K562 (cell line): ENCODE measurements at regions not wholly inside any gene's neighbourhood (a gene's known extent, or its start where the extent isn't known, plus 50 kb on each side); places are given as distances from the start of the nearest gene placed in this dataset.

Experiments
- ATAC-seq: fragments of 200-7000 bp; cut with Tn5 transposase; 3 replicates; pipeline ENCODE4 v1.9.1; 2020; ENCODE audit warnings: moderate library complexity
- BruUV-seq: library from RNA; stranded (reverse); fragments of 400-500 nt; replicated peaks from 2 replicates; lab custom pipeline; 2021; lab: Mats Ljungman, UMichigan
- CTCF ChIA-PET: fragments of 300-600 bp; formaldehyde crosslinking; extraction: SDS; loops from one replicate; lab custom pipeline; 2021; ENCODE audit warnings: low intra/inter-chr PET ratio; lab: Yijun Ruan, JAX
- POLR2A ChIA-PET: fragments of 300-600, 350-650 bp; sonication (Branson Sonifier 250); formaldehyde crosslinking; extraction: SDS; loops from one replicate; lab custom pipeline; 2021; ENCODE audit warnings: antibody characterized with exemption, inconsistent platforms; lab: Yijun Ruan, JAX
- DNase-seq, 4 experiments: peaks; one replicate each; pipeline versions ENCODE4 v3.0.0 to v3.0.0-alpha.2; 2011 to 2018; ENCODE audit warnings: low spot score in 3 of 4, mixed read lengths in 3 of 4; ENCODE audit errors: extremely low read depth in 1 of 4
- FAIRE-seq: peaks from 2 replicates; lab custom pipeline; 2011; peaks lifted over from hg19 to GRCh38; lab: Jason Lieb, UNC
- H2AFZ ChIP-seq: 2 replicates; pipeline ENCODE4 v1.6.0; 2011; ENCODE audit warnings: low read depth, low read length, control low read depth, inconsistent platforms
- H3K27ac ChIP-seq: fragments of 200-600 bp; 3 replicates; pipeline ENCODE4 v1.8.0; 2011; ENCODE audit warnings: low read depth, mild to moderate bottlenecking, control low read depth, inconsistent platforms, low read length, moderate library complexity, mixed read lengths; ENCODE audit errors: extremely low read depth
- H3K27me3 ChIP-seq, 2 experiments: fragments of 300-600 bp in 1 of 2; 2 replicates in 1 of 2; 3 replicates in 1 of 2; pipeline versions ENCODE4 v1.6.0 to v1.8.0; 2011; ENCODE audit warnings: inconsistent platforms in 2 of 2, low read length in 2 of 2, mild to moderate bottlenecking in 1 of 2, mixed read lengths in 1 of 2, moderate library complexity in 1 of 2; ENCODE audit not compliant: control insufficient read depth in 2 of 2, insufficient read depth in 2 of 2
- H3K36me3 ChIP-seq: fragments of 300-600 bp; 3 replicates; pipeline ENCODE4 v1.8.0; 2011; ENCODE audit warnings: mild to moderate bottlenecking, low read length, inconsistent platforms; ENCODE audit not compliant: control insufficient read depth, insufficient read depth
- H3K4me1 ChIP-seq, 2 experiments: fragments of 200-600 bp in 1 of 2; replicated peaks in 1 of 2; 2 replicates in 1 of 2; 3 replicates in 1 of 2; pipeline versions ENCODE4 v1.5.1 to v1.8.0; 2011; ENCODE audit warnings: inconsistent platforms in 2 of 2, low read length in 2 of 2, mild to moderate bottlenecking in 1 of 2, mixed read lengths in 1 of 2, moderate library complexity in 1 of 2; ENCODE audit not compliant: control insufficient read depth in 2 of 2, insufficient read depth in 2 of 2
- H3K4me2 ChIP-seq: 2 replicates; pipeline ENCODE4 v1.6.1; 2011; ENCODE audit warnings: low read length, control low read depth, inconsistent platforms, mixed read lengths; ENCODE audit not compliant: insufficient read depth
- H3K4me3 ChIP-seq: fragments of 200-600 bp; sonication (generic), shearing (Covaris generic); 2 replicates; pipeline ENCODE4 v1.5.1; 2016; ENCODE audit warnings: control low read depth, inconsistent platforms
- H3K79me2 ChIP-seq: fragments of 200-600 bp; 3 replicates; pipeline ENCODE4 v1.8.0; 2011; ENCODE audit warnings: low read length, inconsistent platforms; ENCODE audit not compliant: control insufficient read depth, insufficient read depth
- H3K9ac ChIP-seq, 2 experiments: 2 replicates each; pipeline versions ENCODE4 v1.6.0 to v1.6.1; 2011; ENCODE audit warnings: low read depth in 2 of 2, low read length in 2 of 2, control low read depth in 1 of 2, inconsistent platforms in 1 of 2, mild to moderate bottlenecking in 1 of 2, mixed read lengths in 1 of 2; ENCODE audit not compliant: insufficient read depth in 1 of 2
- H3K9me1 ChIP-seq: one replicate; pipeline ENCODE4 v1.6.0; 2011; ENCODE audit warnings: inconsistent platforms, mild to moderate bottlenecking, low read length, moderate library complexity; ENCODE audit not compliant: control insufficient read depth, insufficient read depth
- H3K9me3 ChIP-seq: replicated peaks from 2 replicates; pipeline ENCODE4 v1.5.1; 2011; ENCODE audit warnings: low read depth, low read length, inconsistent platforms; ENCODE audit not compliant: control insufficient read depth, insufficient read depth
- H4K20me1 ChIP-seq: replicated peaks from 2 replicates; pipeline ENCODE4 v1.6.1; 2011; ENCODE audit warnings: low read length, inconsistent platforms, mixed read lengths; ENCODE audit not compliant: control insufficient read depth, insufficient read depth
- AFF1 ChIP-seq, 2 experiments: fragments of 450-650 bp; IDR thresholded peaks; 2 replicates each; pipeline ENCODE4 v1.6.1; 2018; ENCODE audit warnings: mild to moderate bottlenecking in 2 of 2, low read depth in 1 of 2; ENCODE audit not compliant: partially characterized antibody in 2 of 2
- BRF1 ChIP-seq: IDR thresholded peaks from 3 replicates; pipeline ENCODE4 v1.6.1; 2011; ENCODE audit warnings: borderline replicate concordance, mild to moderate bottlenecking; ENCODE audit not compliant: insufficient read length; ENCODE audit errors: extremely low read depth
- FOXJ2 ChIP-seq: fragments of 200-800 bp; sonication (Bioruptor generic); IDR thresholded peaks from 2 replicates; pipeline ENCODE4 v1.6.1; 2016; ENCODE audit warnings: missing genetic modification characterization, missing compliant biosample characterization
- IFI16 ChIP-seq: fragments of 250-450 bp; sonication (Bioruptor Pico); IDR thresholded peaks from 2 replicates; pipeline ENCODE4 v2.1.2; 2022; ENCODE audit warnings: mild to moderate bottlenecking, inconsistent platforms
- JUND ChIP-seq, 2 experiments: IDR thresholded peaks; 2 replicates in 1 of 2; 3 replicates in 1 of 2; pipeline ENCODE4 v1.6.1; 2011; ENCODE audit warnings: borderline replicate concordance in 2 of 2, low read depth in 2 of 2, low read length in 2 of 2, improper control_type of control experiment in 1 of 2, missing biosample characterization in 1 of 2, missing genetic modification characterization in 1 of 2, missing genetic modification reagents in 1 of 2
- MLLT1 ChIP-seq, 2 experiments: fragments of 450-650 bp; IDR thresholded peaks; 2 replicates each; pipeline ENCODE4 v1.6.1; 2016
- MTF1 ChIP-seq: fragments of 250-450 bp; sonication (Bioruptor Pico); IDR thresholded peaks from 2 replicates; pipeline ENCODE4 v1.9.0; 2021; ENCODE audit warnings: moderate library complexity, mild to moderate bottlenecking, inconsistent platforms, borderline replicate concordance
- PHF21A ChIP-seq: fragments of 450-650 bp; IDR thresholded peaks from 2 replicates; pipeline ENCODE4 v1.6.1; 2017; ENCODE audit warnings: low read depth, borderline replicate concordance
- SMARCE1 ChIP-seq: fragments of 450-650 bp; IDR thresholded peaks from 2 replicates; pipeline ENCODE4 v1.7.1; 2016; ENCODE audit warnings: mild to moderate bottlenecking
- TAF7 ChIP-seq: fragments of 450-650 bp; IDR thresholded peaks from 2 replicates; pipeline ENCODE4 v1.6.1; 2016; ENCODE audit warnings: missing genetic modification characterization, missing compliant biosample characterization
- TCF3 ChIP-seq: sonication (generic); formaldehyde crosslinking; IDR thresholded peaks from 2 replicates; pipeline ENCODE4 v1.4.0; 2020; ENCODE audit warnings: mild to moderate bottlenecking, missing genetic modification reagents
- ZBTB11 ChIP-seq, 3 experiments: fragments of 200-800 bp in 1 of 3; fragments of 250-450 bp in 1 of 3; fragments of 450-650 bp in 1 of 3; sonication (Bioruptor Pico) in 1 of 3; sonication (Bioruptor generic) in 1 of 3; formaldehyde crosslinking in 1 of 3; IDR thresholded peaks; 2 replicates each; pipeline versions ENCODE4 v1.6.1 to v1.8.0; 2016 to 2022; ENCODE audit warnings: mild to moderate bottlenecking in 2 of 3, missing genetic modification characterization in 2 of 3, missing compliant biosample characterization in 1 of 3, moderate library complexity in 1 of 3
- ZNF197 ChIP-seq: fragments of 200-800 bp; sonication (Bioruptor generic); IDR thresholded peaks from 2 replicates; pipeline ENCODE4 v1.6.1; 2016; ENCODE audit warnings: low read depth, missing genetic modification characterization, missing compliant biosample characterization
- ZNF444 ChIP-seq: fragments of 250-450 bp; sonication (Bioruptor Pico); IDR thresholded peaks from 2 replicates; pipeline ENCODE4 v1.4.0; 2020; ENCODE audit warnings: mild to moderate bottlenecking, moderate library complexity
- WGBS: fragments of 100-300 bp; shearing (Covaris generic); methylation state at CpG from one replicate; pipeline ENCODE4 v1.1.6; 2016; ENCODE audit warnings: low coverage, mixed read lengths; ENCODE audit not compliant: insufficient coverage; ENCODE audit errors: missing lambda C conversion rate; 5-methylcytosine and 5-hydroxymethylcytosine counted together
- in situ Hi-C: fragments of 300-500 bp; cut with MboI; formaldehyde crosslinking; loops from 4 replicates; pipeline ENCODE4 v1.15.0; 2018; ENCODE audit warnings: inconsistent platforms, mixed read lengths
- intact Hi-C: fragments of 100-400 bp; cut with micrococcal nuclease; formaldehyde crosslinking; loops from 2 replicates; pipeline ENCODE4 v1.14.2; 2022

- Histone ChIP-seq H3K36me3 (no peaks in the 10 kb centered on the region), H3K4me2 (no peak overlapping the region), H3K79me2 (no peaks in the 10 kb centered on the region), H3K27me3 (no peaks in the 10 kb centered on the region), H3K4me3 (no peak overlapping the region), H3K9me1 (no peaks in the 10 kb centered on the region), H3K9me3 (no peaks in the 10 kb centered on the region), H3K4me1 (no peaks in the 10 kb centered on the region), H2AFZ (no peak overlapping the region), H3K27ac (no peak overlapping the region), H3K9ac (no peak overlapping the region), H4K20me1 (no peaks in the 10 kb centered on the region)
- WGBS, result 0% methylated on average over 2 of the region's 2 CpGs
- FAIRE-seq (no peak), ATAC-seq (no peak), DNase-seq (no peak)
- in situ Hi-C loops (no loop called here), intact Hi-C loops (no loop called here)
- CTCF ChIA-PET, result no interaction called here
- no TSS peak for BruUV-seq
- POLR2A ChIA-PET, result no interaction called here
- TF ChIP-seq TAF7 (tag) (no peak), SMARCE1 (no peak), TCF3 (CRISPR knock-in tag) (no peak), ZNF444 (CRISPR knock-in tag) (no peak), ZNF197 (CRISPR knock-in tag) (no peak), PHF21A (no peak), FOXJ2 (no peak), AFF1 (IDR thresholded peaks at IDR 0.05; ENCODE audit: low read depth in 1 of 2, partially characterized antibody in 2 of 2) (no peak), JUND (IDR thresholded peaks at IDR 0.05; ENCODE audit: borderline replicate concordance, low read depth, low read length) (no peak), JUND (tag; IDR thresholded peaks at IDR 0.05; ENCODE audit: borderline replicate concordance, low read depth, low read length) (no peak), IFI16 (CRISPR knock-in tag) (no peak), ZBTB11 (CRISPR knock-in tag; IDR thresholded peaks at IDR 0.05) (no peak), BRF1 (no peak), MLLT1 (IDR thresholded peaks at IDR 0.05) (no peak), MTF1 (no peak)
Observed at GRCh38 chr21:41024341-41024740, 143.6 kb upstream of the BACE2 start.
